ENCODE measurements at regions not wholly inside any gene's neighbourhood (a gene's known extent, or its start where the extent isn't known, plus 50 kb on each side); places are given as distances from the start of the nearest gene placed in this dataset.

DNA sequence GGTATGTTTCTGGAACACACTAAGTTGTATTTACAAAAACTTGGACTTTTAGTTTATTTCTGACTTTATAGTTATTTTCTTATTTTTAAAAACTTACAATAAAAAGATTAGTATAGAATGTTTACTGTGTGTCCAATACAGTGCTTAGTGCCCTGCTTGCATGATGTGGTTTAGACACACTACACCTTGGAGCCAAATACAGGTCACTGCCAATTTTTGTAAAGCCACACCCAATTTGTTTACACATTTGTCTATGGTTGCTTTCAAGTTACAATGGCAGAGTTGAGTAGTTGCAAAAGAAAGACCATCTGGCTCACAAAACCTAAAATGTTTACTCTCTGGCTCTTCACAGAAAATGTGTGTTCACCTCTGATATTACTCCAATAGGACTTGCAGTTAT, 807.1 kb downstream of the KCNJ2 start:
- Histone ChIP-seq H3K4me1 (replicated peaks) (no peaks in the 10 kb centered on the region), H3K27me3 (replicated peaks; ENCODE audit: insufficient read depth) (no peaks in the 10 kb centered on the region), H3K4me3 (no peak overlapping the region), H3K9me3 (no peaks in the 10 kb centered on the region), H3K36me3 (no peaks in the 10 kb centered on the region), H3K27ac (no peak overlapping the region)
- DNase-seq (ENCODE audit: low spot score) = no peak
- TF ChIP-seq, protein P1, sequence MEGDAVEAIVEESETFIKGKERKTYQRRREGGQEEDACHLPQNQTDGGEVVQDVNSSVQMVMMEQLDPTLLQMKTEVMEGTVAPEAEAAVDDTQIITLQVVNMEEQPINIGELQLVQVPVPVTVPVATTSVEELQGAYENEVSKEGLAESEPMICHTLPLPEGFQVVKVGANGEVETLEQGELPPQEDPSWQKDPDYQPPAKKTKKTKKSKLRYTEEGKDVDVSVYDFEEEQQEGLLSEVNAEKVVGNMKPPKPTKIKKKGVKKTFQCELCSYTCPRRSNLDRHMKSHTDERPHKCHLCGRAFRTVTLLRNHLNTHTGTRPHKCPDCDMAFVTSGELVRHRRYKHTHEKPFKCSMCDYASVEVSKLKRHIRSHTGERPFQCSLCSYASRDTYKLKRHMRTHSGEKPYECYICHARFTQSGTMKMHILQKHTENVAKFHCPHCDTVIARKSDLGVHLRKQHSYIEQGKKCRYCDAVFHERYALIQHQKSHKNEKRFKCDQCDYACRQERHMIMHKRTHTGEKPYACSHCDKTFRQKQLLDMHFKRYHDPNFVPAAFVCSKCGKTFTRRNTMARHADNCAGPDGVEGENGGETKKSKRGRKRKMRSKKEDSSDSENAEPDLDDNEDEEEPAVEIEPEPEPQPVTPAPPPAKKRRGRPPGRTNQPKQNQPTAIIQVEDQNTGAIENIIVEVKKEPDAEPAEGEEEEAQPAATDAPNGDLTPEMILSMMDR (IDR thresholded peaks at IDR 0.05) = no peak
- TF ChIP-seq POLR2A (IDR thresholded peaks at IDR 0.05) = no peak
- TF ChIP-seq POLR2AphosphoS5 (IDR thresholded peaks at IDR 0.05) = no peak
- intact Hi-C loops (cut with DNase I) = no loop called here

DNA sequence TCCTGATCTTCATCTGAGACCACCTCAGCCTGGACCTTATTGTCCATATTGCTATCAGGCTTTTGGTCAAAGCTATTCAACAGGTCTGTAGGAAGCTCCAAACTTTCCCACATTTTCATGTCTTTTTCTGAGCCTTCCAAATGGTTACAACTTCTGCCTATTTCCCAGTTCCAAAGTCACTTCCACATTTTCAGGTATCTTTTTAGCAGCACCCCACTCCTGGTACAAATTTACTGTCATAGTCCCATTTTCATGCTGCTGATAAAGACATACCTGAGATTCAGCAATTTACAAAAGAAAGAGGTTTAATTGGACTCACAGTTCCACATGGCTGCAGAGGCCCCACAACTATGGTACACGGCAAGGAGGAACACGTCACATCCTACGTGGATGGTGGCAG, 815.5 kb downstream of the KCNJ2 start:
- Histone ChIP-seq H3K27ac (no peak overlapping the region), H3K27me3 (replicated peaks; ENCODE audit: insufficient read depth) (no peaks in the 10 kb centered on the region), H3K9me3 (no peaks in the 10 kb centered on the region), H3K36me3 (no peaks in the 10 kb centered on the region), H3K4me1 (replicated peaks) (no peaks in the 10 kb centered on the region), H3K4me3 (no peak overlapping the region)
- intact Hi-C loops (cut with DNase I) = no loop called here
- 76% methylated on average over 3 of the region's 3 CpGs for WGBS
- DNase-seq (ENCODE audit: low spot score) = no peak
- TF ChIP-seq, protein P1 (IDR thresholded peaks at IDR 0.05) = no peak
- no peak for TF ChIP-seq POLR2A (IDR thresholded peaks at IDR 0.05)
- no peak for TF ChIP-seq POLR2AphosphoS5 (IDR thresholded peaks at IDR 0.05)

DNA sequence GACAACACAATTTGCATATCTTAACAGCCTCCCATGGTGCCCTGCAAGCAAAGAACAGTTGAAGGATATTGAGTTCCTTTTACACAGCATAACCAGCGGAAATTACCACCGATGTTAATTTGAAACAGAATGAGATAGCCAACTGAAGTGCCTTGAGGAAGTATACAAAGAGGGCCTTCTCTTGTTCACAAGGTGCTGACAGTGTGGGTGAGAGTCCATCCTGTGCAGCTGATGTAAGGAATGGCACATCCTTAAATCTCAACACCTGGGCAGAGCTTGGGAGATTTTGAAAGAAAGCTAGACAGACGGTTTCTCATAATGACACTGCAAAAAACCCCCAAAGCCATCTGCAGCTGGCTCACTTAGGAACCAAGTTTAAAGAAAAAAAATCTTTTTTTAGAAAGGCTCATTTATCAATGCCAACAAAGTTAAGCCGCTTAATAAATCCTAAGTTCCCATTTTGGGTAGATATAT, 818.6 kb downstream of the KCNJ2 start:
- 47% methylated on average over 4 of the region's 4 CpGs for WGBS
- Histone ChIP-seq H3K4me3 (no peak overlapping the region), H3K27me3 (replicated peaks; ENCODE audit: insufficient read depth) (no peaks in the 10 kb centered on the region), H3K4me1 (replicated peaks) (no peaks in the 10 kb centered on the region), H3K36me3 (no peaks in the 10 kb centered on the region), H3K9me3 (no peaks in the 10 kb centered on the region), H3K27ac (no peak overlapping the region)
- TF ChIP-seq, protein P1 (IDR thresholded peaks at IDR 0.05) = no peak
- TF ChIP-seq POLR2AphosphoS5 (IDR thresholded peaks at IDR 0.05) (no peak), POLR2A (IDR thresholded peaks at IDR 0.05) (no peak)
- intact Hi-C loops (cut with DNase I) = no loop called here
- DNase-seq (ENCODE audit: low spot score) = no peak

DNA sequence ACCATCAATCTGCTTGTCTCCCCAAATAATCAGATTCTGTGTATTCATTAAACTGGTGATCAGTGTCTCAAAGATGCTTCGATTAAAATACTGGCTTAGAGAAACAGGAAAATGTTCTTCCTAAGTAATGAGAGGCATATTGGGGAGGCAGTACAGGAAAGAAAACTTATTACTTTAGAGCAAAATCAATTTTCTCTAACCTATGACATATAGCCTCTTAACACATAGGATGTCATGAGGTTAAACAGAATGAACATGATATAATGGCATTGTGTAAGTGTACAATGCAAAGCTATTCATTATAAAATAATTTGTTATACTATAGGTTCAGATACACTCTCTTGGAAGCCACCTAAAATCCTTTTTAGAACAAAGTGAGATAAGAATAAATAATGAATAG, 819.3 kb downstream of the KCNJ2 start:
- Histone ChIP-seq H3K36me3 (no peaks in the 10 kb centered on the region), H3K27ac (no peak overlapping the region), H3K9me3 (no peaks in the 10 kb centered on the region), H3K4me3 (no peak overlapping the region), H3K27me3 (replicated peaks; ENCODE audit: insufficient read depth) (no peaks in the 10 kb centered on the region), H3K4me1 (replicated peaks) (no peaks in the 10 kb centered on the region)
- intact Hi-C loops (cut with DNase I) = no loop called here
- WGBS = 78% methylated on average over 1 of the region's 1 CpG
- TF ChIP-seq POLR2AphosphoS5 (IDR thresholded peaks at IDR 0.05) = no peak
- TF ChIP-seq, protein P1 (IDR thresholded peaks at IDR 0.05) = no peak
- no peak for TF ChIP-seq POLR2A (IDR thresholded peaks at IDR 0.05)
- no peak for DNase-seq (ENCODE audit: low spot score)

DNA sequence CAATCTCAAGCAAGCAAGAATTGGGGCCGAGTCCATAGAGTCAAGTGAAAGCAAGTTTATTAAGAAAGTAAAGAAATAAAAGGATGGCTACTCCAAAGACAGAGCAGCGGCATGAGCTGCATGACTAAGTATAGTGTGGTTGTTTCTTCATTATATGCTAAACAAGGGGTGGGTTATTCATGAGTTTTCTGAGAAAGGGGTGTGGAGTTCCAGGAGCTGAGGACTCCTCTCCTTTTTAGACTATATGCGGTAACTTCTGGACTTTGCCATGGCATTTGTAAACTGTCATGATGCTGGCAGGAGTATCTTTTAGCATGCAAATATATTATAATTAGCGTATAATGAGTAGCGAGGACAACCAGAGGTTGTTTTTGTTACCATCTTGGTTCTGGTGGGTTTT, 819.9 kb downstream of the KCNJ2 start:
- Histone ChIP-seq H3K36me3 (no peaks in the 10 kb centered on the region), H3K27me3 (replicated peaks; ENCODE audit: insufficient read depth) (no peaks in the 10 kb centered on the region), H3K4me3 (no peak overlapping the region), H3K27ac (no peak overlapping the region), H3K9me3 (no peaks in the 10 kb centered on the region), H3K4me1 (replicated peaks) (no peaks in the 10 kb centered on the region)
- TF ChIP-seq, protein P1 (IDR thresholded peaks at IDR 0.05) = no peak
- no peak for TF ChIP-seq POLR2A (IDR thresholded peaks at IDR 0.05)
- no peak for TF ChIP-seq POLR2AphosphoS5 (IDR thresholded peaks at IDR 0.05)
- WGBS = 88% methylated on average over 5 of the region's 5 CpGs
- DNase-seq (ENCODE audit: low spot score) = no peak
- intact Hi-C loops (cut with DNase I) = no loop called here
